ENCODE measurements at regions not wholly inside any gene's neighbourhood (a gene's known extent, or its start where the extent isn't known, plus 50 kb on each side); places are given as distances from the start of the nearest gene placed in this dataset.

- intact Hi-C loops (cut with DNase I), result no loop called here
- WGBS, 3 donors, result 75 to 80% (median 79%) methylated on average over 7 of the region's 7 CpGs
- H3K9me3 ChIP-seq, result no peaks in the 10 kb centered on the region
- H3K27me3 ChIP-seq, result no peaks in the 10 kb centered on the region
- DNase-seq, result no peak
- no peaks in the 10 kb centered on the region for H3K4me1 ChIP-seq (ENCODE audit: insufficient read depth)
- no peak for TF ChIP-seq POLR2A (IDR thresholded peaks at IDR 0.05)
- no peak for TF ChIP-seq EP300 (IDR thresholded peaks at IDR 0.05)
- TF ChIP-seq, protein P1, sequence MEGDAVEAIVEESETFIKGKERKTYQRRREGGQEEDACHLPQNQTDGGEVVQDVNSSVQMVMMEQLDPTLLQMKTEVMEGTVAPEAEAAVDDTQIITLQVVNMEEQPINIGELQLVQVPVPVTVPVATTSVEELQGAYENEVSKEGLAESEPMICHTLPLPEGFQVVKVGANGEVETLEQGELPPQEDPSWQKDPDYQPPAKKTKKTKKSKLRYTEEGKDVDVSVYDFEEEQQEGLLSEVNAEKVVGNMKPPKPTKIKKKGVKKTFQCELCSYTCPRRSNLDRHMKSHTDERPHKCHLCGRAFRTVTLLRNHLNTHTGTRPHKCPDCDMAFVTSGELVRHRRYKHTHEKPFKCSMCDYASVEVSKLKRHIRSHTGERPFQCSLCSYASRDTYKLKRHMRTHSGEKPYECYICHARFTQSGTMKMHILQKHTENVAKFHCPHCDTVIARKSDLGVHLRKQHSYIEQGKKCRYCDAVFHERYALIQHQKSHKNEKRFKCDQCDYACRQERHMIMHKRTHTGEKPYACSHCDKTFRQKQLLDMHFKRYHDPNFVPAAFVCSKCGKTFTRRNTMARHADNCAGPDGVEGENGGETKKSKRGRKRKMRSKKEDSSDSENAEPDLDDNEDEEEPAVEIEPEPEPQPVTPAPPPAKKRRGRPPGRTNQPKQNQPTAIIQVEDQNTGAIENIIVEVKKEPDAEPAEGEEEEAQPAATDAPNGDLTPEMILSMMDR (IDR thresholded peaks at IDR 0.05), result no peak
- no peak overlapping the region for H3K27ac ChIP-seq
- no peaks in the 10 kb centered on the region for H3K36me3 ChIP-seq
- no peak overlapping the region for H3K4me3 ChIP-seq
Measured at GRCh38 chr3:13170317-13170716, 97.1 kb upstream of the IQSEC1 start.

DNA sequence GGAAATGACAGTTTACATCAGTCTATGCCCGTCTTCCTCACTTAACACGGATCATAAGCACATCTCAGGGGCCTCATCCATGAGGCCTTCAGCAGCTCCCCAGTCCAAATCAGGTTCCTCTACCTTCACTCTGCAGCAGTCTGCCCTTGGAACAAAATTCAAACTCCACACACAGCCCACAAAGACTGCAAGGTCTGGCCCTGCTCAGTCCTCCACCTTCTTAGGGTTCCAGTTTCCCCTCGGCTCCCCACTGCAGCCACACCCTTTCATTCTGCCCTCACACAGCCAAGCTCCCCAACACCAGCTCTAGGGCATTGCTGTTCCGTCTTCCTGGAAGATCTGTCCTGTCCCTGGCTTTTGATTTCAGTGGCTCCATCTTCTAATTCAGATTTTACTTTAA is 95.2 kb upstream of the IQSEC1 start:
- 82 to 86% (median 83%) methylated on average over 4 of the region's 4 CpGs for WGBS, 3 donors
- no peak for DNase-seq

DNA sequence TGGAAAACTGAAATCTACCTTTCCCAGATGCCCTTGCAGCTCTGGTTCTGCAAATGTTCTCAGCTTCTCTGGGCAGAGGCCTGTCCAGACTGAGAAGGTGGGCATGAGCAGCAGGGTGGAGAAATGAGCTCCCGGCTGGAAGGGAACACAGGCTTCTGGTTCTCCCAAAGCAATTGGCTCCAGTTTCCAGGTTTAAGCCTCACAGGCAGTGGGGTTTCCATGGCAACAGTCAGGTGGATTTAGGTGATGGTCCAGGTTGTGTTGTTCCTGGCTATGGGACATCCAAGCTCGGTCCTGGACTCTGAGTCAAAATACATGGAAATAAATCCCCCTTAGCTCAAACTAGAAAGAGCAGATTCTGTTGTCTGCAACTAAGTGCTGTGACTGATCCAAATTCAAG is 94.6 kb upstream of the IQSEC1 start:
- H3K4me3 ChIP-seq, result no peak overlapping the region
- TF ChIP-seq EP300 (IDR thresholded peaks at IDR 0.05), result no peak
- TF ChIP-seq, protein P1 (IDR thresholded peaks at IDR 0.05), result no peak
- no peak for TF ChIP-seq POLR2A (IDR thresholded peaks at IDR 0.05)
- H3K27me3 ChIP-seq, result no peaks in the 10 kb centered on the region
- H3K4me1 ChIP-seq (ENCODE audit: insufficient read depth), result no peaks in the 10 kb centered on the region
- WGBS, 3 donors, result 78 to 88% (median 80%) methylated on average over 2 of the region's 2 CpGs
- intact Hi-C loops (cut with DNase I), result no loop called here
- H3K9me3 ChIP-seq, result no peaks in the 10 kb centered on the region
- H3K27ac ChIP-seq, result no peak overlapping the region
- H3K36me3 ChIP-seq, result no peaks in the 10 kb centered on the region
- DNase-seq, result no peak

More for the DNA sequence above, 95.2 kb upstream of the IQSEC1 start:
- Histone ChIP-seq H3K4me1 (ENCODE audit: insufficient read depth) (no peaks in the 10 kb centered on the region), H3K9me3 (no peaks in the 10 kb centered on the region), H3K36me3 (no peaks in the 10 kb centered on the region), H3K27ac (no peak overlapping the region), H3K27me3 (no peaks in the 10 kb centered on the region), H3K4me3 (no peak overlapping the region)
- intact Hi-C loops (cut with DNase I), result no loop called here
- no peak for TF ChIP-seq EP300 (IDR thresholded peaks at IDR 0.05)
- TF ChIP-seq, protein P1 (IDR thresholded peaks at IDR 0.05), result no peak
- TF ChIP-seq POLR2A (IDR thresholded peaks at IDR 0.05), result no peak

- intact Hi-C loops (cut with DNase I), result no loop called here
- H3K9me3 ChIP-seq, result no peaks in the 10 kb centered on the region
- TF ChIP-seq POLR2A (IDR thresholded peaks at IDR 0.05) (no peak), EP300 (IDR thresholded peaks at IDR 0.05) (no peak)
- TF ChIP-seq, protein P1 (IDR thresholded peaks at IDR 0.05), result no peak
- H3K36me3 ChIP-seq, result no peaks in the 10 kb centered on the region
- no peak overlapping the region for H3K4me3 ChIP-seq
- WGBS, 3 donors, result 66 to 74% (median 69%) methylated on average over 11 of the region's 11 CpGs
- H3K27ac ChIP-seq, result no peak overlapping the region
- no peaks in the 10 kb centered on the region for H3K27me3 ChIP-seq
- H3K4me1 ChIP-seq (ENCODE audit: insufficient read depth), result no peaks in the 10 kb centered on the region
- DNase-seq, result no peak
Measured at GRCh38 chr3:13167064-13167743, 94.0 kb upstream of the IQSEC1 start.

All from ovary (tissue), 7 donors.